ENCODE measurements at regions not wholly inside any gene's neighbourhood (a gene's known extent, or its start where the extent isn't known, plus 50 kb on each side); places are given as distances from the start of the nearest gene placed in this dataset.

DNA sequence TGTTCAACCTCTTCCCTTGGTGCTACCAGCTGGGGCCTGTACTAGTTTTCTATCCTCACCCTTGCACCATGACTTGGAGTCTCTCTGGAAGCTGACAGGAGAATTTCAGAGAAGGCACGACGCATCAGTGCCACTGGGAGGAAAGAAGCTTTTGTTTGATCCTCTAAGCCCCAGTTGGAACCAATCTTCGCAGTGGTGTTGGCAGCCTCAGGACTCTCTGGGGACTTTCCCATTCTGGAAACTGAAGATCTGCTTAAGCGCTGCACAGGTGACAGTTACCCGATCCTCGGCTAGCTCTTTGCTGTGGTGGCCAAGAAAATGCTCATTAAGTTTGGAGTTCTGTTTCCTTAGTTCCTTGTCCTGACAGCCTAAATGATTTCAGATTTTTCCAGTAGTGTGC, 222.3 kb downstream of the RHOU start:
- peaks cover 4% of the 10 kb centered on the region; the same call in 1 of the 2 replicates for H3K4me1 ChIP-seq (ENCODE audit: insufficient read depth)
- Mint-ChIP-seq H3K36me3 (ENCODE audit: low read depth) (peaks cover 3% of the 10 kb centered on the region; the same call in 1 of the 3 replicates), H3K4me3 (no peak overlapping the region), H3K27me3 (ENCODE audit: insufficient read depth, low read depth, poor library complexity) (no peaks in the 10 kb centered on the region), H3K9me3 (peaks cover 11% of the 10 kb centered on the region; the same call in 2 of the 3 replicates), H3K27ac (no peak overlapping the region), H3K4me1 (peaks cover 3% of the 10 kb centered on the region; the same call in 1 of the 3 replicates)
- no peaks in the 10 kb centered on the region for H3F3A ChIP-seq (replicated peaks; ENCODE audit: low read depth)
- no peak for ATAC-seq
- H3K36me3 ChIP-seq (ENCODE audit: insufficient read depth) = no peaks in the 10 kb centered on the region
- H4K20me1 ChIP-seq (replicated peaks; ENCODE audit: insufficient read depth) = no peaks in the 10 kb centered on the region
- H2AFZ ChIP-seq = no peak overlapping the region
- H3K79me2 ChIP-seq (replicated peaks; ENCODE audit: insufficient read depth) = no peaks in the 10 kb centered on the region
- DNase-seq (ENCODE audit: low spot score) = no peak
- no peaks in the 10 kb centered on the region for H3K27me3 ChIP-seq (ENCODE audit: insufficient read depth)
- H3K4me2 ChIP-seq = no peak overlapping the region
- H3K27ac ChIP-seq (ENCODE audit: low read depth) = no peak overlapping the region
- no peaks in the 10 kb centered on the region for H3K9me2 ChIP-seq (ENCODE audit: insufficient read depth)
- TF ChIP-seq ETS1 (IDR thresholded peaks at IDR 0.05) = no peak
- no peak for TF ChIP-seq ZNF114 (CRISPR knock-in tag; IDR thresholded peaks at IDR 0.05)
- TF ChIP-seq REST (IDR thresholded peaks at IDR 0.05; ENCODE audit: unreplicated experiment) = no peak
- no peak for TF ChIP-seq EZH2 (IDR thresholded peaks at IDR 0.05; ENCODE audit: low read depth, unreplicated experiment)
- no peak for TF ChIP-seq ZNF331 (CRISPR knock-in tag; IDR thresholded peaks at IDR 0.05; ENCODE audit: low read depth)
- no peak for TF ChIP-seq STAT1 (IDR thresholded peaks at IDR 0.05; ENCODE audit: unreplicated experiment)
- no peak for TF ChIP-seq EZH2phosphoT487 (IDR thresholded peaks at IDR 0.05; ENCODE audit: unreplicated experiment)
- TF ChIP-seq JUNB (IDR thresholded peaks at IDR 0.05; ENCODE audit: unreplicated experiment) = no peak
- TF ChIP-seq, protein P1, sequence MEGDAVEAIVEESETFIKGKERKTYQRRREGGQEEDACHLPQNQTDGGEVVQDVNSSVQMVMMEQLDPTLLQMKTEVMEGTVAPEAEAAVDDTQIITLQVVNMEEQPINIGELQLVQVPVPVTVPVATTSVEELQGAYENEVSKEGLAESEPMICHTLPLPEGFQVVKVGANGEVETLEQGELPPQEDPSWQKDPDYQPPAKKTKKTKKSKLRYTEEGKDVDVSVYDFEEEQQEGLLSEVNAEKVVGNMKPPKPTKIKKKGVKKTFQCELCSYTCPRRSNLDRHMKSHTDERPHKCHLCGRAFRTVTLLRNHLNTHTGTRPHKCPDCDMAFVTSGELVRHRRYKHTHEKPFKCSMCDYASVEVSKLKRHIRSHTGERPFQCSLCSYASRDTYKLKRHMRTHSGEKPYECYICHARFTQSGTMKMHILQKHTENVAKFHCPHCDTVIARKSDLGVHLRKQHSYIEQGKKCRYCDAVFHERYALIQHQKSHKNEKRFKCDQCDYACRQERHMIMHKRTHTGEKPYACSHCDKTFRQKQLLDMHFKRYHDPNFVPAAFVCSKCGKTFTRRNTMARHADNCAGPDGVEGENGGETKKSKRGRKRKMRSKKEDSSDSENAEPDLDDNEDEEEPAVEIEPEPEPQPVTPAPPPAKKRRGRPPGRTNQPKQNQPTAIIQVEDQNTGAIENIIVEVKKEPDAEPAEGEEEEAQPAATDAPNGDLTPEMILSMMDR (conservative IDR thresholded peaks at IDR 0.05; ENCODE audit: low read depth in 2 of 2) = no peak
- no peak for TF ChIP-seq POLR2AphosphoS5 (IDR thresholded peaks at IDR 0.05; ENCODE audit: low read depth)
- no peak for TF ChIP-seq NANOG (IDR thresholded peaks at IDR 0.05; ENCODE audit: borderline replicate concordance)
- TF ChIP-seq, protein P2, sequence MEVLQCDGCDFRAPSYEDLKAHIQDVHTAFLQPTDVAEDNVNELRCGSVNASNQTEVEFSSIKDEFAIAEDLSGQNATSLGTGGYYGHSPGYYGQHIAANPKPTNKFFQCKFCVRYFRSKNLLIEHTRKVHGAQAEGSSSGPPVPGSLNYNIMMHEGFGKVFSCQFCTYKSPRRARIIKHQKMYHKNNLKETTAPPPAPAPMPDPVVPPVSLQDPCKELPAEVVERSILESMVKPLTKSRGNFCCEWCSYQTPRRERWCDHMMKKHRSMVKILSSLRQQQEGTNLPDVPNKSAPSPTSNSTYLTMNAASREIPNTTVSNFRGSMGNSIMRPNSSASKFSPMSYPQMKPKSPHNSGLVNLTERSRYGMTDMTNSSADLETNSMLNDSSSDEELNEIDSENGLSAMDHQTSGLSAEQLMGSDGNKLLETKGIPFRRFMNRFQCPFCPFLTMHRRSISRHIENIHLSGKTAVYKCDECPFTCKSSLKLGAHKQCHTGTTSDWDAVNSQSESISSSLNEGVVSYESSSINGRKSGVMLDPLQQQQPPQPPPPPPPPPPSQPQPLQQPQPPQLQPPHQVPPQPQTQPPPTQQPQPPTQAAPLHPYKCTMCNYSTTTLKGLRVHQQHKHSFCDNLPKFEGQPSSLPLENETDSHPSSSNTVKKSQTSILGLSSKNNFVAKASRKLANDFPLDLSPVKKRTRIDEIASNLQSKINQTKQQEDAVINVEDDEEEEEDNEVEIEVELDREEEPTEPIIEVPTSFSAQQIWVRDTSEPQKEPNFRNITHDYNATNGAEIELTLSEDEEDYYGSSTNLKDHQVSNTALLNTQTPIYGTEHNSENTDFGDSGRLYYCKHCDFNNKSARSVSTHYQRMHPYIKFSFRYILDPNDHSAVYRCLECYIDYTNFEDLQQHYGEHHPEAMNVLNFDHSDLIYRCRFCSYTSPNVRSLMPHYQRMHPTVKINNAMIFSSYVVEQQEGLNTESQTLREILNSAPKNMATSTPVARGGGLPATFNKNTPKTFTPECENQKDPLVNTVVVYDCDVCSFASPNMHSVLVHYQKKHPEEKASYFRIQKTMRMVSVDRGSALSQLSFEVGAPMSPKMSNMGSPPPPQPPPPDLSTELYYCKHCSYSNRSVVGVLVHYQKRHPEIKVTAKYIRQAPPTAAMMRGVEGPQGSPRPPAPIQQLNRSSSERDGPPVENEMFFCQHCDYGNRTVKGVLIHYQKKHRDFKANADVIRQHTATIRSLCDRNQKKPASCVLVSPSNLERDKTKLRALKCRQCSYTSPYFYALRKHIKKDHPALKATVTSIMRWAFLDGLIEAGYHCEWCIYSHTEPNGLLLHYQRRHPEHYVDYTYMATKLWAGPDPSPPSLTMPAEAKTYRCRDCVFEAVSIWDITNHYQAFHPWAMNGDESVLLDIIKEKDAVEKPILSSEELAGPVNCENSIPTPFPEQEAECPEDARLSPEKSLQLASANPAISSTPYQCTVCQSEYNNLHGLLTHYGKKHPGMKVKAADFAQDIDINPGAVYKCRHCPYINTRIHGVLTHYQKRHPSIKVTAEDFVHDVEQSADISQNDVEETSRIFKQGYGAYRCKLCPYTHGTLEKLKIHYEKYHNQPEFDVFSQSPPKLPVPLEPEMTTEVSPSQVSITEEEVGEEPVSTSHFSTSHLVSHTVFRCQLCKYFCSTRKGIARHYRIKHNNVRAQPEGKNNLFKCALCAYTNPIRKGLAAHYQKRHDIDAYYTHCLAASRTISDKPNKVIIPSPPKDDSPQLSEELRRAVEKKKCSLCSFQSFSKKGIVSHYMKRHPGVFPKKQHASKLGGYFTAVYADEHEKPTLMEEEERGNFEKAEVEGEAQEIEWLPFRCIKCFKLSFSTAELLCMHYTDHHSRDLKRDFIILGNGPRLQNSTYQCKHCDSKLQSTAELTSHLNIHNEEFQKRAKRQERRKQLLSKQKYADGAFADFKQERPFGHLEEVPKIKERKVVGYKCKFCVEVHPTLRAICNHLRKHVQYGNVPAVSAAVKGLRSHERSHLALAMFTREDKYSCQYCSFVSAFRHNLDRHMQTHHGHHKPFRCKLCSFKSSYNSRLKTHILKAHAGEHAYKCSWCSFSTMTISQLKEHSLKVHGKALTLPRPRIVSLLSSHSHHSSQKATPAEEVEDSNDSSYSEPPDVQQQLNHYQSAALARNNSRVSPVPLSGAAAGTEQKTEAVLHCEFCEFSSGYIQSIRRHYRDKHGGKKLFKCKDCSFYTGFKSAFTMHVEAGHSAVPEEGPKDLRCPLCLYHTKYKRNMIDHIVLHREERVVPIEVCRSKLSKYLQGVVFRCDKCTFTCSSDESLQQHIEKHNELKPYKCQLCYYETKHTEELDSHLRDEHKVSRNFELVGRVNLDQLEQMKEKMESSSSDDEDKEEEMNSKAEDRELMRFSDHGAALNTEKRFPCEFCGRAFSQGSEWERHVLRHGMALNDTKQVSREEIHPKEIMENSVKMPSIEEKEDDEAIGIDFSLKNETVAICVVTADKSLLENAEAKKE (CRISPR knock-in tag; IDR thresholded peaks at IDR 0.05) = no peak
- TF ChIP-seq CREB1 (CRISPR knock-in tag; IDR thresholded peaks at IDR 0.05; ENCODE audit: low read depth) = no peak
- no peak overlapping the region for H3K4me3 ChIP-seq

Measured in GM23338 (cell line).